ENCODE measurements at regions not wholly inside any gene's neighbourhood (a gene's known extent, or its start where the extent isn't known, plus 50 kb on each side); places are given as distances from the start of the nearest gene placed in this dataset.

GRCh38 chr4:170170861-170171260, 81.1 kb upstream of the AADAT start:
- TF ChIP-seq POLR2AphosphoS5 (IDR thresholded peaks at IDR 0.05) (no peak), CTCF (IDR thresholded peaks at IDR 0.05) (no peak)

All from breast epithelium (tissue), 3 donors.